Suprapubic skin (tissue), 4 donors: ENCODE measurements at regions not wholly inside any gene's neighbourhood (a gene's known extent, or its start where the extent isn't known, plus 50 kb on each side); places are given as distances from the start of the nearest gene placed in this dataset.

ENCODE experiments used
- CTCF ChIP-seq, 2 donors: fragments of 200-600 bp in 1 of 2; fragments of 450-650 bp in 1 of 2; sonication (generic) in 1 of 2; IDR thresholded peaks; one replicate each; pipeline ENCODE4 v1.5.1; 2016 to 2019; ENCODE audit warnings: antibody characterized with exemption in 2 of 2, mild to moderate bottlenecking in 1 of 2, moderate library complexity in 1 of 2
- POLR2A ChIP-seq, 2 donors: fragments of 450-650 bp; IDR thresholded peaks; one replicate each; pipeline ENCODE4 v1.6.1; 2017; ENCODE audit warnings: antibody characterized with exemption in 2 of 2, mild to moderate bottlenecking in 2 of 2, moderate library complexity in 2 of 2
- POLR2AphosphoS5 ChIP-seq, 3 donors: sonication (generic); formaldehyde crosslinking; IDR thresholded peaks; one replicate each; pipeline ENCODE4 v1.6.1; 2017; ENCODE audit warnings: antibody characterized with exemption in 3 of 3

GRCh38 chr10:127826154-127826725 is 66.5 kb downstream of the CLRN3 start:
- TF ChIP-seq POLR2A (IDR thresholded peaks at IDR 0.05) (no peak), CTCF (IDR thresholded peaks at IDR 0.05) (no peak), POLR2AphosphoS5 (IDR thresholded peaks at IDR 0.05) (no peak)
